HG02973 (cell line): ENCODE measurements at regions not wholly inside any gene's neighbourhood (a gene's known extent, or its start where the extent isn't known, plus 50 kb on each side); places are given as distances from the start of the nearest gene placed in this dataset.

Source experiments
- ATAC-seq: cut with Tn5 transposase; IDR thresholded peaks from one replicate; pipeline ENCODE4 v1.9.1; 2021; ENCODE audit warnings: moderate library complexity; ENCODE audit not compliant: unreplicated experiment

DNA sequence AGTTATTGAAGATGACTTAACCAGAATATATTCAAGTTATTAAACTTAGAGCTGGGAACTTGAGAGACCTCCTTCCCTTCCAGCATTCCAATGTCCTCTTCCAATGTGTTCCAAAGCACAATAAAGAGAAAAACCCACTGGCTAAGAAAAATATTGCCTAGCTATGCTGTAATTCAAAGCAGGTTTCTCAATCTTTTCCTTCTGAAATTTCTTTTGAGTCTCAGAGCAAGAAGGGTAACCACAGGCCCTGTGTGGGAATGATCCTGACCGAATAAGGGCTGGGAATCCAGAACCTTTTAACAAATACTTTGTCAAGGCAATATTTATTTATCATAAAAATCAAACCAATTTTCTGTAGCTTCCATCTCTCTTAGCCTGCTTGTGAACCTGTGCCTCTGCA is 150.7 kb upstream of the SFRP2 start:
- no peak for ATAC-seq

DNA sequence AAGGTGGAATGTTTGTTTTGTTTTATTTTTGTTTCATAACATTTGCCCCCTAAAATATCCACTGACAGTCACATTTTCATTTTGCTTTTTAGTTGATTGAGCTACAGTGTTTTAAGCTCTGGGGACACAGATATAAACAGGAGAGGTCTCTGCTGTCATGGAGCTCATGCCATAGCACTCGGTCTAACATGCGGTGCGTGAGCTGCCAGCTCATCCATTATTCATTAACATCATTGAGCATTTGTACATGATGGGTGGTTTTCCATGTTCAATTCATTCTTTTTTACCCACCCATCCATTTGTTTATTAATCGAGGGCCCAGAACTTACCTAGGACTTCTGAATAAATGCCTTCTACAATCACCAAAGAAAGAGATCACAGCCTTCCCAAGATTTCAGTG is 150.1 kb upstream of the SFRP2 start:
- ATAC-seq = no peak

DNA sequence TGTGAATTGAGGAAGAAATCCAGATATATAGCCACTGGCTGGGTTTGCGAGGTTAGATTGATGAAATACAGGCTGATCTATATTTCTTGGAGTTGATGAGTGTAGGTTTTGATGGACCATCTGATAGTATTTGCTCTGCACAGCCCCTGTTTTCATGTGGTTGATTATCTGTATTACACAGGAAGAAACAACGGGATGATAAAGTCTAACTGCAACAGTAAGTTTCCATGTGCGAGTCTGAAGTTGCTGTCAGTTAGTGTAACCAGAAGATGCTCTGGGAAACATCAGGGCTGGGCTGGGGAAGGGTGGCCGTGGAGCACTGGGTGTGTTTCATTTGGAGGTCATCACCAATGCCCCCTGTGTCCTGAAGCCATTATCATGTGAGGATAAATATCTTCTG is 148.4 kb upstream of the SFRP2 start:
- ATAC-seq = no peak

DNA sequence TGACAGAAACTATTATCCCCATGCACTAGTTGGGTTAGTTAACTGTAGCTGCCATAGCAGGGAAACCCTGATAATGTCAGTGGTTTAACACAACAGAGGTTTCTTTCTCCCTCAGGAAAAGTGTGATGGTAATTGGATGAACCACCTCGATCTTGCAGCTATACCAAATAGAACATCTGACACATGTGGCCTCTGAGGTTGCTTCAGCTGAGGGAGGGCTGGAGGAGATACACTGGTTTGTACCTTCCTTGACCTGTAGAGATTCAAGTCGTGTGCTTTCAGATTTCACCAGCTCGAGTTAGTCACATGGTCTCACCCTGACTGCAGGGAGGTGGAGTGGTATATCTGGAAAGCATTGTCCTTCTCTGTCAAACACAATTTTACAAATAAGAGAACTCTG is 147.2 kb upstream of the SFRP2 start:
- ATAC-seq = no peak

DNA sequence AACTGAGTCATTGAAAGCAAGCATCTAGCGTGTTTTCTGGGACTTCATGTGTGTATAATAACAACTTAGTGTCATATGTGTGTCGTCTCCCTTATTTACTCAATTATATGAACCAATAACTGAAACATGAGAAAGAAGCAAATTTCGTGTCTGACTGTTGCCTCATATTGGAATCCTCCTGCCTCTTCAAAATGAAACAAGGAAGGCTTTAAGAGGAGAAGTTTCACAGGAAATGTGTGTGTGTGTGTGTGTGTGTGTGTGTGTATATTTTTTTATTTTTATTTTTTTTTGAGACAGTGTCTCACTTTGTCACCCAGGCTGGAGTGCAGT is 145.8 kb upstream of the SFRP2 start:
- ATAC-seq = no peak

DNA sequence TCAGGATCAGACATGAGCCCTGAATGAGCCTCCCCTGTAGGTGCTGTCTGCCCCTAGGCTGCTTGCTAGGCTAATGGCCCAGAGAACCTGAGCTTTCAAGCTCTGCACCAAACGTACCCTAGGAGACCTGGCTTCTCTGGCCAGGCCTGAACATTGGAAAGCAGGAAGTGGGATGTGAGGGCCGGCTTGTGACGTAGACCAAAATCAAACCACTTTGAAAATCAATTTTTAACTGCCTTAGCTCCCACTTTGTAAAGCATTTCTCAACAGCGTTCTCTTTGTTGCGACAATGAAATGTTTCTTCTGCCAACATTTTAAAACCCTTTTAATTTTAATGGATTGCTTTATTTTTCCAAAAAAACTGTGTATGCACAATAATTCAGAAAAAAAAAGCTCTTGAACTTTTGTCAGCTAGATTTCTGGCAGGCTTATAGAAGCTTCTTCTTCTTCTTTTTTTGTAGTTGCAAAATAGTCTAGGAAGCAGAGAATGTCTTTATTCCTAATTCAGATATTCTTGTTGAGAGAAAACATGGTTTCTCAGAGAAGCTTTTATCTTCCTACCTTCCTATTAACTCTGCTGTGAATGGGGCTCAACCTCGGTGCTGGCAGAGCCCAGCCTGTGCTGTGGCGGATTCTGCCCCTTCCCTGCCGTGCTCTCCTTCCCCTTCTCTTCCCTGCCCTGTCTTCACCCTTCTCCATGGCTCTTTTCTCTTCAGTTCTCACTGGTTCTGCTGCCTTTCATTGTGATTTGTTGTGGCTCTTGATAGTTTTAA is 145.2 kb upstream of the SFRP2 start:
- ATAC-seq = no peak

DNA sequence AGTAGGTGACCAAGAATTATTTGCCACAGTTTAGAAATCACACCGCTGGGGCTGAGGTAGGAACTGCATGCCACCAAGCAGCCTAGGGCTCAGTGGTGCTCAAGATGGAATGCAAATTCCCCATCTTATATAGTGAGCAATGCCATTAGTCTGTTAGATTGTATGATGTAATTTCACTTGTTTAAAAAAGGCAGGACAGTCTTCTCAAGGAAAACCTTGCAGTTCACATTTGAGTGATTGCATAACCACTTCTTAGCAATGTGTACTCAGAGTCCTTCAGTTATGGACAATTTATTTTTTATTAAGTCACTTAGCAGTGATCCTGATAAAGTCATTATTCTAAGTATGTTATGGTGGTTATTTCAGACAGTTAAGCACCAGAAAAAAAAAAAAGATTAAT is 142.9 kb upstream of the SFRP2 start:
- ATAC-seq = no peak

DNA sequence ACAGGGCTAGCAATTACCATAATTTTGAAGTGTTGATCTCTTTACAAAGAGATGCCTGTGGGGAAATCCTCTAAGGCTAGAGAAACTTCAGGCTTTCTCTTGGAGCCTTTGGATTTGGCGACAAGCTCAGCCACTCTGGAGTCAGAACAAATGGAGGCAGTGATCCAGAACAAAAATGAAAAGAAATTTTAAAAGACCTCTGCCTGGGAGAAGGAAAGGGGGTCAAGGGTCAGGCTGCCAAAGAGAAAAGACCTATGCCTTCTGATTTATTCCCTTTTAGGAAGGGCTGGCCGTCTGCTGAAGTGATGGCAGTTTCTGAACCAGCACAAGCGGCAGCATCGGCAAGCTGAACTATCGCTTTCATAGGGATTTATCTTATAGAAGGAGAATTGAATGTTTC is 140.8 kb upstream of the SFRP2 start:
- ATAC-seq = no peak

DNA sequence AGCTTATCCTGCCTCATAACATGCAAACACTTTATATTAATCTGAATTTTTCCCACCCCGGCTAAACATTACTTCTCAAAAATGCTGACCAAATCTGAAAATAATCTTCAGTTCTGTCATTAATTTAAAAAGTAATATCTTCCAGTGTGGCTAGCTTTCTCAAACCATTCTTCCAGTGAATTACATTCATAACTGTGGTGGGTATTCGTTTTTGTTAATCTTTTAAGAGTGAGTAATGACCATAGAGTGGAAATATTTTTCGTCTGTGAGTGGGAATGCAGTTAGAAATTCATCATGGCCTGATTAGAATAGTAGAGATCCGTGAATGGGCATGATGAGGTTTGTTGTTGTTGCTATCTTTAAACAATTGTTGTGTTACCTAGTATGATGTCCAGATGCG is 138.6 kb upstream of the SFRP2 start:
- no peak for ATAC-seq

DNA sequence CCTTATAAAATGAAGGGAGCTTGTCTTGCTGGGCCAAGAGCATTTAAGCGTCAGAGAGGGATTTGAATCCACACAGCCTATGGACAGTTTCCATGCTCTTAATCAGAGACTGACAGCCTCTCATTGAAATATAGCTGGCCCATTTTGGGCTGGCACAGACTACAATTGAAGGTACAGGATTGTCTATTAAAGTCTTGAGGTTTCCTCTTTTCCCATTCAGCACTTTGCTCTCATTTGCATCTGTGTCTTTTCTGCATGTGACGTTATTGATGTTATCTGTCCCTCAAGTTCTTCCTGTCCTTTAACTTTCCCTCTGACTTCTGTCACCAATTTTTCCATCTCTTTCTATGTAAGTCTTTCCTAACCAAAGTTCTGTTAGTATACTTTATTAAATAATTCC is 133.3 kb upstream of the SFRP2 start:
- ATAC-seq = no peak

DNA sequence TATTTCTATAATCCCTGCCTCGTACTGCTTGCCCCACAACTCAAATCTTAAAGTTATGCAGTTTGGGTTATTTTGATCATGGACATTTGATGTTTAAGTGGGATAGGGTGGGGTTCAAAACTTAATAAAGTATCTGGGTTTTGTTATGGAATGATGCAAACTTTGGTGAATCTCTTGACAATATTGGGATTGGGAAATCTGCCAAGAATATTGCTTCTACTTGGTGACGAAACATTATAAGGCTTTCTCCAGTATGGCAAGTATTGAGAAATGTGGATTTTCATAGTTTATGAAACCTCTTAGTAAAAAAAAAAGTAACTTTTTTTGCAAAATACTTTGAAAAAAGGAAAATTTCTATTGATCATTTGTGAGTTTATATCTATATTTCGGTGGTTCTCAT is 130.8 kb upstream of the SFRP2 start:
- no peak for ATAC-seq

DNA sequence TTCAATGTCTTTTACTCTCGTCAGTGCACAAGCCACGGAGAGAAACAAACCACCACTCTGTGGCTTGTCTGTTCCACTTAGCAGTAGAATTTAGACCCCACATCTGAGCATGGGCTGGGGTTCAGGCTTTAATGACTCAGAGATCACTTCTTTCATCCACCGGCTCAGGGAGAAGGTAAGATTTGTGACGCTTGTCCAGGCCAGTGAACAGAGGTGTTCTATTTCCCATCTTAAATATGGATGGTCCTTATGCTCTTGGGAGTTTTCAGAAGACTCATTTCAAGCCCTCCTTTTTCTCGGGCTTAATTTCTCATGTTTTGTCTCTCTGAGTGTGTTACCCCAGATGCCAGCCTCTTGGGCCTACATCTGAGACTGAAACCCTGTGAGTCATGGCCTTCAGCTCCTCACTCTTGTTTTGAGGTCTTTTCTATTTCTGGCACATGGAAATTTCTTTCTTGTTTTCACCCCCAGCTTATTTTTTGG is 127.4 kb upstream of the SFRP2 start:
- ATAC-seq = peak; percentile 94

DNA sequence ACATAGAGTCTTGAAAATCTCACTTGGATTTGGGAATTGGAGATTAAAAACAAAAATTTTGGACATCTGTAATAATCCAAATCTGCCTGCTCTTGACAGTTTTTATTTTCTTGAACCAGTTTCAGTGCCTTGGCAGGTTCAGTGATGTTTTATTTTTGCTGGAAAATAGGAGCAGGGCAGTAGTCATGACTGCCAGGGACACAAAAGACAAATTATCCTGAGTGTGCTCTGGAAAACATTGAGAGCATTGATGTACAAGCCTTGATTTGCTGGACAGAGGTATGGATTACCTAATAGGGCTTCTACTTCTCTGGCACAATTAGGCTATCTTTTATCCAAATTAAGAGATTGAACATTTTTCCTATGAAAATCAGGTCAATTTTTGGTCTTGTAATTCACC is 123.4 kb upstream of the SFRP2 start:
- ATAC-seq = no peak

DNA sequence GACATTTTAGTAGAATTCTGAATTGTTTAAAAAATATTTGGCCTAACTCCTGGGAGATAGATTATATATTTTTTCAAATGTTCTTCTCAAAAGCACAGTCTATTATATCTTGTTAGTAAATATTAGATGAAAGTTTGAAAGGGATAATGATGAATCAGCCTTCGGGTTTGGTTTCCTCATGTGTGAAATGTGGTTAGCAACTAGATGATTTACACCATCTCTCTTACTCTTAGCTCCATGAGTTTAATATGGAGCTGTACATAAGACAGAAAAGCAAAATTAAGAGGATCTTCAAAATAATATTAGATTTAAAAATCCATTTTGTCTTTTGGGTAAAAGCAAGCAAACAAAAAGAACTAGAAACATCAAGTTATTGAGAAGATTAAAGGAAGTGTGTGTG is 120.8 kb upstream of the SFRP2 start:
- ATAC-seq = no peak

DNA sequence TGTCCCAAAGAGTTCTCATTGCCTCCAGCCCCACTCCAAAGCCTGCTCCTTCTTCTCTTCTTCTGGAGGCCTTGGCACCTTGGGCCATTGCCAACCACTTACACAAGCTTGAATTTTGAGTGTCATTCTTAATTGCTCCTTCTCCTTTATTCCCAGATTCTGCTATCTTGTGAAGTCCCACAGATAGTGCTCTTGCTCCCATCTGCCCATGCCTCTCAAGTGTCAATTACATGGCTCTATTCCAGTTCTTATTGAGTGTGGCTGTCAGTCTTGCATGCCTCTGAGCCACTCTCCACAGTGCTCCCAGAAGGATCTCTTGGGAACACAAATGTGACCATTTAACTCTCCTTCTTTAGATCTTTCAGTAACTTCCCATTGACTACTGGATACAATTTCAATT is 117.3 kb upstream of the SFRP2 start:
- no peak for ATAC-seq

DNA sequence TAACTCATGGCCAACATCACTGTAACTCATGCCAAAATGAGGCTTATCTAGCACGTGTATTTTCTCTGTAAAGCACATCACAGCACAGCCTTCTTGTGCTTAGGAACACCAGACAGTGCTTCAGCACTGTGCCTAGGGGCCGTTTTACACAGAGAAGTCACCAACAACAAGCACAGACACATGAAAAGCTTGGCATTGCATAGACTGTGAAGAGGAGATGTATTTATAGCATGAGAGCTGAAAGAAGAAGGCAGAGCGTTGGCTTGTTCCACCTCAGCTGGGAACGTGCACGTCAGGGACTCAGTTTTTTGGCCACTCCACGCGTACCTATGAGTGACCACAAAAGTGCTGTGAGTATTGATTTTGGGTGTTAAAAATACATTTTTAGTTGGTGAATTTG is 116.3 kb upstream of the SFRP2 start:
- ATAC-seq = no peak

DNA sequence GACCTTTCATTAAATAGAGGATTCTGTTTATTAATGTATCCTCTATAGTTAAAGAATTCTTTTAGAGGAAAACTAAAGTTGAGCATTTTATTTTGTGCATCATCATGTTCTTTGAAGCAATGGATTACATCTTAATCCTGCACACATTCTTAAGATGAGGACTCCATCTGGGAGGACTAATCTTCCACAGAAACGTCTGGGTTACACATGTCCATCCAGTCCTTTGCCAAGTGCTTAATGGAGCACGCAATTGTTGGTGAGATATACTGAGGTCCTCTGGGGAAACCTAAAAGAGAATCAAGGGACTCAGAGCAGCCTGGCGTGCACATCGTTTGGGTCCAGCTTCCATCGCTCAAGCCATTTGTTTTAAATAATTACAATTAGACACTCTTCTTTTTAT is 115.1 kb upstream of the SFRP2 start:
- no peak for ATAC-seq

DNA sequence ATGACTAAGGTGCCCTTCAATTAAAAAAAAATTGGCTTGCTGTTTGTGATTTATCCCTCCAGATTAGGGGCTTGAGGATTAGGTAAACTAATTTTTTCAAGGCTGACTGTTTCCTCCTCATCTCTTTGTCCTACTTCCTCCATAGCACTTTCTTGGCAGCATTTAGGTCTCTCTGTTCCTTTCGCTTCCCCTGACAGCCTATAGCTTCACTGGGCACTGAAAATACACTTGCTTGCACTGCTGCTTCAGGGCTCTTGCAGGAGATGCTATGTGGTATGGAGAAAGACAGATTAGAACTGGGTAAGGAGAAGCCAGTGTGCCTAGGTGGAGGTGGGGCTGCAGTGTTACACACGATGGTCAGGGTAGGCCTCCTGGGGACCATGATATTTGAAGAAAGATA is 112.3 kb upstream of the SFRP2 start:
- ATAC-seq = no peak

DNA sequence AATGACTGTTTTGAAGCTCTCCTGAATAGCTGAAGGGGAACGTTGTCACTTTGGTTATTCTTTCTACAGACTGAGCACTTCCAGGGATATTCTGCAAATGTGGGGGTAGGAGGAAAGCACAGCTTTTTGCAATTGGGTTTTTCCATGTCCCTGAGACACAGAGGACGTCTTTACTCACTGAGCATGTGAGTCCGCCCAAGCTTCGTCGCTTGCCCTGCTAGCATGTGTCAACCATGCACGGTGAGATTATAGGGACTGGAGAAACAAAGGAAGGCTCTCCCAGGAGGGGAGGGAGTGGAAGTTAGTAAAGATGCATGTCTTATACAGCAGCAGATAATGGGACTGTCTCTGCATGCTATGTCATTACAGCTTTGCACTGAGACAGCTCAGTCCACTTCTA is 111.5 kb upstream of the SFRP2 start:
- ATAC-seq = no peak

DNA sequence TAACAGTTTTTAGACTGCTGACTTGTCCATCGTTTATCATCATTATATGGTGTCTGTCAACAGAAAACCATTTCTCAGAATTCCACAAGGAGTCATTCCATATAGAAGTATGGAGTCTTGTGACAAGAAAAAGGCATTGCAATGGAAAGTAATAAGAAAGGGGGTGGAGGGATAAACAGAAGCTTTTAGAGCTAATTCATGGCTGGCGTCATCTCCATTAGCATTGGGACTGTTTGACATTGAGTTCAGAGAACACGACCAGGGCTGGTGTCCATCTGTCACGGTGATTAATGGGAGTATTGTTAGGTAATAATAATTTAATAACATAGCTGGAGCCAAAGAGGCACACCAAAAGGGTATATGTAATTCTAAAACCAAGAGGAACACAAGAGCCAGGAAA is 101.9 kb upstream of the SFRP2 start:
- ATAC-seq = no peak

DNA sequence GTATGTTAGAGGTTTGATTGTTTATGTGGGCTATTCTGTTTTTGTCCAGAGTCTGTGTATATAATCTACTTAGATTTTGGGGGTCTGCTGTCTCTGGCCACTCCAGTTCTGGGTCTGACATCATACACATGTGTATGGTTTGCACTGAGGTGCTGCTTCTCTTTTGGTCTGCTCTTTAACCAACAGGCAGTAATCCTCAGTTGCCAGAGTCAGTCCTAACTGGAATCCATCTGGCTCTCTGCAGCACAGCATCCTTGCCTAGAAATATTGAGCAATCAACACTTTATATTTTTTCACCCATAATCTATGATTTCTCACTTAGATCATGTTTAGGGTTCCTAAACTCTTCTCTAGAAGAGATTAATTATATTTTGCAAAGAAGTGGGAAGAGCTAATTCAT is 98.3 kb upstream of the SFRP2 start:
- no peak for ATAC-seq

DNA sequence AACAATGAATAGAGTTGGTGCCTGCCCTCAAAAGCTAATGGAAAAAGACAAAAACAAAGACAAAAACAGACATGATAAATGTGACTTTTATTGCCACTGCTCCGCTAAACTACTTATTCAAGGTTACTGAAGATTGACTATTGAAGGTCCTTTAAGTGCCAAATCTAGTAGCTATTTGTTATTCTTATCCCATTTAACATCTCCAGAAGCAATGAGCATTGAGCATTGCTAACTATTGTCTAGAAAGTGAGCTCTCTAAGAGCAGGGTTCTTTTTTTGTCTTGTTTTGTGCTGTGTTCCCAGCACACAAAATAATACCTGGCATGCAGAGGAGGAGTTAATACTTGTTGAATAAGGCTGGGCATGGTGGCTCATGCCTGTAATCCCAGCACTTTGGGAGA is 95.4 kb upstream of the SFRP2 start:
- no peak for ATAC-seq

DNA sequence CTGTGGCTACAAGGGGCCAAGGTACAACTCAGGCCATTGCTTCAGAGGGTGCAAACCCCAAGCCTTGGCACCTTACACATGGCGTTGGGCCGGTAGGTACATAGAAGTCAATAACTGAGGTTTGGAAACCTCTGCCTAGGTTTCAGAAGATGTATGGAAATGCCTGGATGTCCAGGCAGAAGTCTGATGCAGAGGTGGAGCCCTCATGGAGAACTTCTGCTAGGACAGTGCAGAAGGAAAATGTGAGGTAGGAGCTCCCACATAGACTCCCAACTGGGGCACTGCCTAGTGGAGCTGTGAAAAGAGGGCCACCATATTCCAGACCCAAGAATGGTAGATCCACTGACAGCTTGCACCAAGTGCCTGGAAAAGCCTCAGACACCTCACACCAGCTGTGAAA is 92.1 kb upstream of the SFRP2 start:
- ATAC-seq = no peak
